BE2C (cell line): ENCODE measurements at regions not wholly inside any gene's neighbourhood (a gene's known extent, or its start where the extent isn't known, plus 50 kb on each side); places are given as distances from the start of the nearest gene placed in this dataset.

Experiments used
- DNase-seq: peaks from one replicate; pipeline ENCODE4 v3.0.0-alpha.2; 2020
- H3K27me3 ChIP-seq: fragments of 250-450 bp; sonication (Bioruptor Pico); 2 replicates; pipeline ENCODE4 v1.5.1; 2020; ENCODE audit warnings: mild to moderate bottlenecking
- H3K36me3 ChIP-seq: fragments of 250-450 bp; sonication (Bioruptor Pico); 2 replicates; pipeline ENCODE4 v1.5.1; 2020; ENCODE audit warnings: mild to moderate bottlenecking
- H3K4me1 ChIP-seq: fragments of 250-450 bp; sonication (Bioruptor Pico); 2 replicates; pipeline ENCODE4 v1.5.1; 2020
- H3K4me3 ChIP-seq: 2 replicates; pipeline ENCODE4 v1.5.1; 2011; ENCODE audit warnings: low read depth, low read length
- H3K9me3 ChIP-seq: fragments of 250-450 bp; sonication (Bioruptor Pico); 2 replicates; pipeline ENCODE4 v1.5.1; 2020
- CTCF ChIP-seq: IDR thresholded peaks from 2 replicates; pipeline ENCODE4 v1.5.1; 2012; ENCODE audit warnings: mild to moderate bottlenecking, low read depth, low read length

GRCh38 chr17:73757420-73757819 lies 113.2 kb upstream of the SDK2 start:
- Histone ChIP-seq H3K4me3 (no peak overlapping the region), H3K27me3 (peaks cover 7% of the 10 kb centered on the region), H3K36me3 (no peaks in the 10 kb centered on the region), H3K9me3 (no peaks in the 10 kb centered on the region), H3K4me1 (peaks cover 22% of the 10 kb centered on the region)
- DNase-seq, result no peak
- TF ChIP-seq CTCF, result no peak

GRCh38 chr17:73758245-73758644 lies 114.0 kb upstream of the SDK2 start:
- Histone ChIP-seq H3K4me3 (no peak overlapping the region), H3K27me3 (peaks cover 7% of the 10 kb centered on the region), H3K4me1 (peaks cover 22% of the 10 kb centered on the region), H3K9me3 (no peaks in the 10 kb centered on the region), H3K36me3 (no peaks in the 10 kb centered on the region)
- no peak for TF ChIP-seq CTCF
- DNase-seq, result no peak

- no peak for TF ChIP-seq CTCF
- DNase-seq, result no peak
Observed at GRCh38 chr17:73759324-73759723, 115.1 kb upstream of the SDK2 start.

GRCh38 chr17:73759734-73760438 lies 115.6 kb upstream of the SDK2 start:
- H3K9me3 ChIP-seq, result no peaks in the 10 kb centered on the region
- DNase-seq, result peak; percentile 56
- H3K27me3 ChIP-seq, result peaks cover 7% of the 10 kb centered on the region
- no peak for TF ChIP-seq CTCF
- H3K36me3 ChIP-seq, result no peaks in the 10 kb centered on the region
- peaks cover 22% of the 10 kb centered on the region for H3K4me1 ChIP-seq
- no peak overlapping the region for H3K4me3 ChIP-seq

More at GRCh38 chr17:73759324-73759723, 115.1 kb upstream of the SDK2 start:
- Histone ChIP-seq H3K4me1 (peaks cover 22% of the 10 kb centered on the region), H3K36me3 (no peaks in the 10 kb centered on the region), H3K9me3 (no peaks in the 10 kb centered on the region), H3K4me3 (no peak overlapping the region), H3K27me3 (peaks cover 7% of the 10 kb centered on the region)

- no peak for DNase-seq
- H3K27me3 ChIP-seq, result peaks cover 7% of the 10 kb centered on the region
- H3K4me1 ChIP-seq, result peaks cover 22% of the 10 kb centered on the region
- H3K4me3 ChIP-seq, result no peak overlapping the region
- TF ChIP-seq CTCF, result no peak
- no peaks in the 10 kb centered on the region for H3K36me3 ChIP-seq
- no peaks in the 10 kb centered on the region for H3K9me3 ChIP-seq
Observed at GRCh38 chr17:73760439-73760758, 116.2 kb upstream of the SDK2 start.

- H3K9me3 ChIP-seq, result no peaks in the 10 kb centered on the region
- H3K4me3 ChIP-seq, result no peak overlapping the region
- H3K36me3 ChIP-seq, result no peaks in the 10 kb centered on the region
- H3K4me1 ChIP-seq, result peaks cover 25% of the 10 kb centered on the region
- DNase-seq, result peak; percentile 53
- no peak for TF ChIP-seq CTCF
- no peaks in the 10 kb centered on the region for H3K27me3 ChIP-seq
Observed at GRCh38 chr17:73765824-73766563, 121.7 kb upstream of the SDK2 start.
